ENCODE measurements at regions not wholly inside any gene's neighbourhood (a gene's known extent, or its start where the extent isn't known, plus 50 kb on each side); places are given as distances from the start of the nearest gene placed in this dataset.
"Not testable (repeated sequence)": the region's sequence is repeated elsewhere in the genome, so short reads cannot be mapped to it uniquely, and the experiment has no call there.

DNA sequence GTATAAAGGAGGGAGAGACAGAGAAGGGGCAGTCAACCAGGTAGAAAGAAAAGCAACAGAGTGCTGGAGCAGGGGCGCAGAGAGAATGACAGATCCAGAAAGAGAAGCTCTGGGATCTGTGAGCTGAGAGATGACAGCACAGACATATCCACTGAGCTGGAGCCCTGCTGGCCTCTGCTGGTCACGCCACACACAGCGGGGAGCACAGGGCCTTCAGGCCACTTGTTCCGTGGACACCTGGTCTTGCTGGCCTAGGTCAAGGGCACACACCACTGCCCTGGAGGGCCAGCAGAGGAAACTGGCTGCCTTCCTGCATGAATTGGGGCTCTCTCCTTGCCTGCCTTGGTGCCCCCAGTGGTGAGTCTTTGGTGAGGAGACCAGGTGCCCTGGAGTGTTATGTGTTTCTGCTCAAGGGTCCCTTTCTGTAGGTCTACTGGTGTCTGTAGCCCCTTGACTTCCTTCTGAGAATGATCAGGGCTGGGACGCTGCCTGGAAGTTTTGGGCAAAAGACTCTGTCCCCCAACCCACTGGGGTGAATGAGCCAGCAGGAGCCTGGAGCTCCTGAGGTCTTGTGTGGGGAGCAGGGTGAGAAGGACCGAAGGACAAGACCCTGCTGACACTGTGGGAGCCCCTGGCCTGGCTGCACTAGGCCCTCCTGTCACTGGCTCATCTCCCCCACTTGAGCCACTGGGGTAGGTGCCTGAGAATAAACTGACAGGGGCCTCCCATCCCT is 59.2 kb upstream of the ADAMTS2 start:
- H2AFZ ChIP-seq (ENCODE audit: low read depth, low read length): no peak overlapping the region
- FAIRE-seq: no peak

DNA sequence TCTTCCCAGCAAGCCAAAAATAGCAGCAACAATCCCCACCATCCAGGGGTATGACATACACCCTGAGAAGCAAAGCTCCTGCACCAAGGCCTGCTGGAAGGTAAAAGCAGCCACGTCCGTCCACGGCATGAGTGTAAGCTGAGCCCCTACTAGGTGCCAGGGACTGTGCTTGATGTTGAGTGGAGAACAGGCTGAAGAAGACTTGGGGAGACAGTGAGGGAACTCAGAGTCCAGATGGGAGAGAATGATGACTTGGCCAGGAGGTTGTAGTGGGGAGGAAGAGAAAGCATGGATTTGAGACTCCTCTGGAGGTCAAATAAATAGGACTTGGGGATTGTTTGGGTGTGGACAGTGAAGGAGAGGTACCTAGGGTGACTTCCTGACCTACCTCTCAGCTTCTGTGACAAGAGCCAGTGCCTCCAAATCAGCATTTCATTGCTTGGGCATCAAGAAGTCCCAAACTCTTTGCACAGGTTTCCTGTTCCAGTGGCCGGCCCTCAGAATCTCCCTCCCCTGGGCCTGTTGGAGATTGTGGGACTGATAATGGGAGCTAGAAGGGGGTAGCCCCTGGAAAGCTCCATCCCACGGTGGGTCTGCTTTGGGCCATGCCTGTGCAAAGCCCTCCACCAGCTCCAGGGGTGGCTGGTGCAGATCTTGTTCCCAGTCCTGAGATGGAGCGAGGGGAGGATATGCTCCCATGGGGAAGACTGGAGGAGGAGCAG is 58.3 kb upstream of the ADAMTS2 start:
- TF ChIP-seq CTCF (IDR thresholded peaks at IDR 0.05; ENCODE audit: insufficient read depth, low read depth, low read length) (no peak), EZH2 (IDR thresholded peaks at IDR 0.05; ENCODE audit: insufficient read depth, low read length) (no peak)
- Mint-ChIP-seq H3K4me1 (ENCODE audit: low read depth, unreplicated experiment) (no peaks in the 10 kb centered on the region), H3K9me3 (ENCODE audit: unreplicated experiment) (peaks cover 34% of the 10 kb centered on the region), H3K27me3 (ENCODE audit: low read depth, unreplicated experiment) (peaks cover 19% of the 10 kb centered on the region), H3K4me3 (ENCODE audit: unreplicated experiment) (no peak overlapping the region), H3K36me3 (ENCODE audit: low read depth, unreplicated experiment) (peaks cover 7% of the 10 kb centered on the region), H3K27ac (ENCODE audit: unreplicated experiment) (no peak overlapping the region)
- no peaks in the 10 kb centered on the region for H3K79me2 ChIP-seq (ENCODE audit: insufficient read depth, low read length)
- FAIRE-seq (no peak), DNase-seq (ENCODE audit: low read depth) (no peak)
- no peak overlapping the region for H3K9ac ChIP-seq (ENCODE audit: low read length)
- no peaks in the 10 kb centered on the region for H3K4me1 ChIP-seq (ENCODE audit: insufficient read depth, low read length)
- H3K36me3 ChIP-seq (ENCODE audit: insufficient read depth, low read length): no peaks in the 10 kb centered on the region
- H2AFZ ChIP-seq (ENCODE audit: low read depth, low read length): no peak overlapping the region
- H3K9me3 ChIP-seq (ENCODE audit: insufficient read depth, low read depth, low read length): peaks cover 19% of the 10 kb centered on the region
- H3K27me3 ChIP-seq (ENCODE audit: insufficient read depth, low read length): no peaks in the 10 kb centered on the region
- H4K20me1 ChIP-seq (ENCODE audit: insufficient read depth, low read length): no peaks in the 10 kb centered on the region
- no peak overlapping the region for H3K4me2 ChIP-seq (ENCODE audit: low read length)
- no peak overlapping the region for H3K4me3 ChIP-seq (ENCODE audit: insufficient read depth, low read depth, low read length)
- H3K27ac ChIP-seq (ENCODE audit: low read depth, low read length): no peak overlapping the region

More for the DNA sequence above, 59.2 kb upstream of the ADAMTS2 start:
- Mint-ChIP-seq H3K4me3 (ENCODE audit: unreplicated experiment) (no peak overlapping the region), H3K36me3 (ENCODE audit: low read depth, unreplicated experiment) (peaks cover 6% of the 10 kb centered on the region), H3K4me1 (ENCODE audit: low read depth, unreplicated experiment) (no peaks in the 10 kb centered on the region), H3K9me3 (ENCODE audit: unreplicated experiment) (peaks cover 30% of the 10 kb centered on the region), H3K27ac (ENCODE audit: unreplicated experiment) (no peak overlapping the region), H3K27me3 (ENCODE audit: low read depth, unreplicated experiment) (peaks cover 22% of the 10 kb centered on the region)
- Histone ChIP-seq H3K36me3 (ENCODE audit: insufficient read depth, low read length) (no peaks in the 10 kb centered on the region), H3K4me2 (ENCODE audit: low read length) (no peak overlapping the region), H3K9me3 (ENCODE audit: insufficient read depth, low read depth, low read length) (peaks cover 17% of the 10 kb centered on the region), H3K27ac (ENCODE audit: low read depth, low read length) (no peak overlapping the region), H3K79me2 (ENCODE audit: insufficient read depth, low read length) (no peaks in the 10 kb centered on the region), H4K20me1 (ENCODE audit: insufficient read depth, low read length) (no peaks in the 10 kb centered on the region), H3K4me3 (ENCODE audit: insufficient read depth, low read depth, low read length) (no peak overlapping the region), H3K9ac (ENCODE audit: low read length) (no peak overlapping the region), H3K4me1 (ENCODE audit: insufficient read depth, low read length) (no peaks in the 10 kb centered on the region), H3K27me3 (ENCODE audit: insufficient read depth, low read length) (no peaks in the 10 kb centered on the region)
- TF ChIP-seq EZH2 (IDR thresholded peaks at IDR 0.05; ENCODE audit: insufficient read depth, low read length) (no peak), CTCF (IDR thresholded peaks at IDR 0.05; ENCODE audit: insufficient read depth, low read depth, low read length) (no peak)
- DNase-seq (ENCODE audit: low read depth): no peak

GRCh38 chr5:179400435-179400834 is 55.2 kb upstream of the ADAMTS2 start:
- not testable (repeated sequence) for FAIRE-seq; H3K27ac Mint-ChIP-seq (ENCODE audit: unreplicated experiment); H3K36me3 Mint-ChIP-seq (ENCODE audit: low read depth, unreplicated experiment); H2AFZ ChIP-seq (ENCODE audit: low read depth, low read length); H4K20me1 ChIP-seq (ENCODE audit: insufficient read depth, low read length); H3K36me3 ChIP-seq (ENCODE audit: insufficient read depth, low read length); H3K4me1 ChIP-seq (ENCODE audit: insufficient read depth, low read length); H3K27ac ChIP-seq (ENCODE audit: low read depth, low read length); H3K4me3 ChIP-seq (ENCODE audit: insufficient read depth, low read depth, low read length); H3K9ac ChIP-seq (ENCODE audit: low read length); DNase-seq (ENCODE audit: low read depth); H3K4me2 ChIP-seq (ENCODE audit: low read length); H3K27me3 ChIP-seq (ENCODE audit: insufficient read depth, low read length); H3K79me2 ChIP-seq (ENCODE audit: insufficient read depth, low read length); H3K4me1 Mint-ChIP-seq (ENCODE audit: low read depth, unreplicated experiment); H3K4me3 Mint-ChIP-seq (ENCODE audit: unreplicated experiment)
- peaks cover 10% of the 10 kb centered on the region for H3K27me3 Mint-ChIP-seq (ENCODE audit: low read depth, unreplicated experiment)
- peaks cover 16% of the 10 kb centered on the region for H3K9me3 ChIP-seq (ENCODE audit: insufficient read depth, low read depth, low read length)
- H3K9me3 Mint-ChIP-seq (ENCODE audit: unreplicated experiment): peaks cover 38% of the 10 kb centered on the region

All from astrocyte (in vitro differentiated cells and primary cell).